ENCODE measurements at regions not wholly inside any gene's neighbourhood (a gene's known extent, or its start where the extent isn't known, plus 50 kb on each side); places are given as distances from the start of the nearest gene placed in this dataset.
A peak's percentile ranks its signal among the peaks of the same experiment; 100 is the strongest.

GRCh38 chr18:42141439-42141838 lies 186.4 kb downstream of the PIK3C3 start:
- TF ChIP-seq EZH2 (IDR thresholded peaks at IDR 0.05) (no peak), CTCF (IDR thresholded peaks at IDR 0.05) (peak; percentile 9), EZH2phosphoT487 (IDR thresholded peaks at IDR 0.05) (no peak)

Data from neural progenitor cell (in vitro differentiated cells).